Brain microvascular endothelial cell (primary cell): ENCODE measurements at regions not wholly inside any gene's neighbourhood (a gene's known extent, or its start where the extent isn't known, plus 50 kb on each side); places are given as distances from the start of the nearest gene placed in this dataset.
"Not testable (repeated sequence)": the region's sequence is repeated elsewhere in the genome, so short reads cannot be mapped to it uniquely, and the experiment has no call there.

Source experiments
- DNase-seq: peaks from one replicate; pipeline ENCODE4 v3.0.0-alpha.2; 2020
- H3K27ac ChIP-seq: fragments of 250-450 bp; sonication (Bioruptor Pico); 2 replicates; pipeline ENCODE4 v1.5.1; 2020; ENCODE audit warnings: mild to moderate bottlenecking, moderate library complexity
- H3K27me3 ChIP-seq: fragments of 250-450 bp; sonication (Bioruptor Pico); replicated peaks from 2 replicates; pipeline ENCODE4 v1.5.1; 2020; ENCODE audit warnings: mild to moderate bottlenecking
- H3K36me3 ChIP-seq: fragments of 250-450 bp; sonication (Bioruptor Pico); replicated peaks from 2 replicates; pipeline ENCODE4 v1.5.1; 2020; ENCODE audit warnings: mild to moderate bottlenecking
- H3K4me3 ChIP-seq: 2 replicates; pipeline ENCODE4 v1.5.1; 2011; ENCODE audit warnings: low read depth, mild to moderate bottlenecking, control low read depth, low read length, moderate library complexity
- CTCF ChIP-seq: IDR thresholded peaks from 2 replicates; pipeline ENCODE4 v1.5.1; 2011; ENCODE audit warnings: low read depth, mild to moderate bottlenecking, moderate library complexity, low read length, control low read depth, inconsistent platforms; ENCODE audit errors: missing control alignments
- in situ Hi-C: cut with HindIII; loops from 2 replicates; pipeline ENCODE4 v1.10.0; 2017; ENCODE audit warnings: low sequenced_read_pairs, low pct_ligation_motif_present

GRCh38 chr5:112555691-112556090 lies 136.6 kb upstream of the EPB41L4A start:
- Histone ChIP-seq H3K27ac (no peak overlapping the region), H3K4me3 (no peak overlapping the region), H3K27me3 (no peaks in the 10 kb centered on the region), H3K36me3 (no peaks in the 10 kb centered on the region)
- peak; percentile 5 for DNase-seq
- in situ Hi-C loops: no loop called here
- no peak for TF ChIP-seq CTCF

GRCh38 chr5:112559501-112559900 lies 140.4 kb upstream of the EPB41L4A start:
- H3K4me3 ChIP-seq, H3K27ac ChIP-seq, H3K27me3 ChIP-seq, in situ Hi-C loops, DNase-seq, H3K36me3 ChIP-seq: not testable (repeated sequence)

GRCh38 chr5:112560371-112560770 lies 141.3 kb upstream of the EPB41L4A start:
- no peak for DNase-seq
- Histone ChIP-seq H3K27me3 (no peaks in the 10 kb centered on the region), H3K27ac (no peak overlapping the region), H3K36me3 (no peaks in the 10 kb centered on the region), H3K4me3 (no peak overlapping the region)
- TF ChIP-seq CTCF: no peak
- in situ Hi-C loops: no loop called here

GRCh38 chr5:112563169-112563826 lies 144.2 kb upstream of the EPB41L4A start:
- DNase-seq: no peak
- Histone ChIP-seq H3K4me3 (no peak overlapping the region), H3K36me3 (no peaks in the 10 kb centered on the region), H3K27ac (no peak overlapping the region), H3K27me3 (no peaks in the 10 kb centered on the region)
- in situ Hi-C loops: no loop called here
- no peak for TF ChIP-seq CTCF

- Histone ChIP-seq H3K27ac (no peak overlapping the region), H3K27me3 (no peaks in the 10 kb centered on the region), H3K36me3 (no peaks in the 10 kb centered on the region), H3K4me3 (no peak overlapping the region)
- no peak for DNase-seq
- no peak for TF ChIP-seq CTCF
- in situ Hi-C loops: no loop called here
Observed at GRCh38 chr5:112566251-112566650, 147.2 kb upstream of the EPB41L4A start.

- Histone ChIP-seq H3K4me3 (no peak overlapping the region), H3K36me3 (no peaks in the 10 kb centered on the region), H3K27me3 (no peaks in the 10 kb centered on the region), H3K27ac (no peak overlapping the region)
- DNase-seq: no peak
- in situ Hi-C loops: no loop called here
- no peak for TF ChIP-seq CTCF
Observed at GRCh38 chr5:112569596-112569995, 150.5 kb upstream of the EPB41L4A start.
